Liver (tissue), 8 donors: ENCODE measurements at regions not wholly inside any gene's neighbourhood (a gene's known extent, or its start where the extent isn't known, plus 50 kb on each side); places are given as distances from the start of the nearest gene placed in this dataset.

Source experiments
- DNase-seq: peaks from one replicate; pipeline ENCODE4 v3.0.0-alpha.2; 2017; ENCODE audit warnings: low spot score
- H3K27ac ChIP-seq, 2 donors: one replicate each; pipeline ENCODE4 v1.7.0; 2013; ENCODE audit warnings: inconsistent platforms in 2 of 2, low read length in 2 of 2, control low read depth in 1 of 2, low read depth in 1 of 2, mild to moderate bottlenecking in 1 of 2
- H3K27me3 ChIP-seq, 4 donors: one replicate each; pipeline versions ENCODE4 v1.6.1 to v1.7.0; 2013; ENCODE audit warnings: low read length in 3 of 4, inconsistent platforms in 1 of 4, mild to moderate bottlenecking in 1 of 4, moderate library complexity in 1 of 4; ENCODE audit not compliant: control insufficient read depth in 4 of 4, insufficient read depth in 4 of 4
- H3K36me3 ChIP-seq, 4 donors: one replicate each; pipeline versions ENCODE4 v1.6.1 to v1.7.0; 2013; ENCODE audit warnings: low read length in 3 of 4, mild to moderate bottlenecking in 3 of 4, low read depth in 1 of 4, moderate library complexity in 1 of 4; ENCODE audit not compliant: control insufficient read depth in 4 of 4, insufficient read depth in 3 of 4
- H3K4me1 ChIP-seq, 4 donors: one replicate each; pipeline versions ENCODE4 v1.6.1 to v1.7.0; 2013; ENCODE audit warnings: low read length in 3 of 4, mild to moderate bottlenecking in 3 of 4, moderate library complexity in 1 of 4; ENCODE audit not compliant: control insufficient read depth in 4 of 4, insufficient read depth in 4 of 4
- H3K4me3 ChIP-seq, 3 donors: one replicate each; pipeline versions ENCODE4 v1.6.1 to v1.7.0; 2013; ENCODE audit warnings: low read length in 3 of 3, control low read depth in 1 of 3, low read depth in 1 of 3, mild to moderate bottlenecking in 1 of 3
- H3K9ac ChIP-seq, 2 donors: one replicate each; pipeline ENCODE4 v1.7.0; 2013; ENCODE audit warnings: low read length in 2 of 2, mild to moderate bottlenecking in 2 of 2, moderate library complexity in 2 of 2, control low read depth in 1 of 2, low read depth in 1 of 2
- H3K9me3 ChIP-seq, 4 donors: one replicate each; pipeline versions ENCODE4 v1.6.1 to v1.7.0; 2013; ENCODE audit warnings: low read length in 3 of 4; ENCODE audit not compliant: control insufficient read depth in 4 of 4
- EGR1 ChIP-seq, 2 donors: IDR thresholded peaks; 2 replicates each; pipeline ENCODE4 v1.6.1; 2016 to 2018; ENCODE audit warnings: antibody characterized with exemption in 2 of 2, low read depth in 2 of 2
- FOXA1 ChIP-seq: IDR thresholded peaks from 2 replicates; pipeline ENCODE4 v1.6.1; 2016; ENCODE audit warnings: antibody characterized with exemption
- FOXA2 ChIP-seq: IDR thresholded peaks from 2 replicates; pipeline ENCODE4 v1.6.1; 2016; ENCODE audit warnings: antibody characterized with exemption
- GABPA ChIP-seq, 2 donors: IDR thresholded peaks in 1 of 2; conservative IDR thresholded peaks in 1 of 2; 2 replicates each; pipeline ENCODE4 v1.6.1; 2016; ENCODE audit warnings: antibody characterized with exemption in 2 of 2, mild to moderate bottlenecking in 1 of 2, moderate library complexity in 1 of 2
- HNF4A ChIP-seq, 2 donors: conservative IDR thresholded peaks; 2 replicates each; pipeline ENCODE4 v1.6.1; 2016; ENCODE audit warnings: antibody characterized with exemption in 2 of 2, mild to moderate bottlenecking in 2 of 2
- HNF4G ChIP-seq: IDR thresholded peaks from 2 replicates; pipeline ENCODE4 v1.6.1; 2016; ENCODE audit warnings: antibody characterized with exemption
- JUND ChIP-seq, 2 donors: IDR thresholded peaks; 2 replicates each; pipeline ENCODE4 v1.6.1; 2016; ENCODE audit warnings: antibody characterized with exemption in 2 of 2
- NR2F2 ChIP-seq: IDR thresholded peaks from 2 replicates; pipeline ENCODE4 v1.6.1; 2016; ENCODE audit warnings: antibody characterized with exemption
- RAD21 ChIP-seq, 2 donors: IDR thresholded peaks; 2 replicates each; pipeline ENCODE4 v1.6.1; 2016; ENCODE audit warnings: antibody characterized with exemption in 2 of 2, mild to moderate bottlenecking in 2 of 2
- RXRA ChIP-seq, 2 donors: IDR thresholded peaks; 2 replicates each; pipeline ENCODE4 v1.6.1; 2017 to 2018; ENCODE audit warnings: antibody characterized with exemption in 2 of 2, mild to moderate bottlenecking in 1 of 2
- SP1 ChIP-seq: IDR thresholded peaks from 2 replicates; pipeline ENCODE4 v1.6.1; 2018; ENCODE audit warnings: antibody characterized with exemption, mild to moderate bottlenecking
- TAF1 ChIP-seq: conservative IDR thresholded peaks from 2 replicates; pipeline ENCODE4 v1.6.1; 2016; ENCODE audit warnings: antibody characterized with exemption, mild to moderate bottlenecking
- YY1 ChIP-seq: IDR thresholded peaks from 2 replicates; pipeline ENCODE4 v1.6.1; 2016; ENCODE audit warnings: antibody characterized with exemption, mild to moderate bottlenecking
- WGBS: extraction: QIAGEN DNeasy Blood & Tissue Kit; methylation state at CpG from one replicate; pipeline ENCODE4 v1.1.7; 2013; 5-methylcytosine and 5-hydroxymethylcytosine counted together
- TF ChIP-seq, protein P1 (sequence below): IDR thresholded peaks from 2 replicates; pipeline ENCODE4 v1.6.1; 2016; ENCODE audit warnings: antibody characterized with exemption
- TF ChIP-seq, protein P2 (sequence below): fragments of 150-350 bp; IDR thresholded peaks from 2 replicates; pipeline ENCODE4 v1.5.1; 2017; ENCODE audit warnings: improper control_type of control experiment, low read depth, low read length; ENCODE audit not compliant: missing input control
- TF ChIP-seq, protein P3 (sequence below): IDR thresholded peaks from 2 replicates; pipeline ENCODE4 v1.6.1; 2016; ENCODE audit warnings: antibody characterized with exemption
- TF ChIP-seq, protein P4 (sequence below): IDR thresholded peaks from 2 replicates; pipeline ENCODE4 v1.6.1; 2016; ENCODE audit warnings: antibody characterized with exemption
- TF ChIP-seq, protein P5 (sequence below): IDR thresholded peaks from 2 replicates; pipeline ENCODE4 v1.6.1; 2016; ENCODE audit warnings: antibody characterized with exemption, mild to moderate bottlenecking
- donor health status: healthy.
- donor health status: healthy.
- donor health status: healthy.
- donor health status: healthy.
- donor health status: healthy.

DNA sequence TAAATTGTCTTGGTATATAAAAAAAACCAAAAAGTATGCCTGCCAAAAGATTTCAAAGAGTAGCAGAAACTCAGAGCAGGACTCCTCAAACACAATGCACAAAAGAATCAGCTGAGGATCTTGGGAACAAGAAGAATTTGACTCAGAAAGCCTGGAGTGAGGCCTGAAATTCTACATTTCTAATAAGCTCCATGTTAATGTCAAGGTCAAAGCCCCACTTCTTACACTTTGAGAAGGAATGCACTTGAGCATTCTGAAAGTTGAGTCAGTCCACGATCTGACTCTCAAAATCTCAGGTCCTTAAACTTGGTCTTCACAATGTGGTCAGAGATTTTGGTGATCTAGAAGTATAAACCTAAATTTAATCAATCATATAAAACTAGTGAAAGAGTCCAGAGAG, 910.0 kb upstream of the GBE1 start:
- DNase-seq = no peak
- Histone ChIP-seq H3K27ac (no peak overlapping the region), H3K27me3 (no peaks in the 10 kb centered on the region), H3K4me1 (no peaks in the 10 kb centered on the region), H3K9ac (no peak overlapping the region), H3K9me3 (no peaks in the 10 kb centered on the region), H3K36me3 (no peaks in the 10 kb centered on the region), H3K4me3 (no peak overlapping the region)
- TF ChIP-seq, protein P1, sequence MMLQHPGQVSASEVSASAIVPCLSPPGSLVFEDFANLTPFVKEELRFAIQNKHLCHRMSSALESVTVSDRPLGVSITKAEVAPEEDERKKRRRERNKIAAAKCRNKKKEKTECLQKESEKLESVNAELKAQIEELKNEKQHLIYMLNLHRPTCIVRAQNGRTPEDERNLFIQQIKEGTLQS = no peak
- TF ChIP-seq FOXA2 (no peak), YY1 (no peak), HNF4A (conservative IDR thresholded peaks at IDR 0.05) (no peak), TAF1 (no peak), FOXA1 (no peak)
- TF ChIP-seq, protein P2, sequence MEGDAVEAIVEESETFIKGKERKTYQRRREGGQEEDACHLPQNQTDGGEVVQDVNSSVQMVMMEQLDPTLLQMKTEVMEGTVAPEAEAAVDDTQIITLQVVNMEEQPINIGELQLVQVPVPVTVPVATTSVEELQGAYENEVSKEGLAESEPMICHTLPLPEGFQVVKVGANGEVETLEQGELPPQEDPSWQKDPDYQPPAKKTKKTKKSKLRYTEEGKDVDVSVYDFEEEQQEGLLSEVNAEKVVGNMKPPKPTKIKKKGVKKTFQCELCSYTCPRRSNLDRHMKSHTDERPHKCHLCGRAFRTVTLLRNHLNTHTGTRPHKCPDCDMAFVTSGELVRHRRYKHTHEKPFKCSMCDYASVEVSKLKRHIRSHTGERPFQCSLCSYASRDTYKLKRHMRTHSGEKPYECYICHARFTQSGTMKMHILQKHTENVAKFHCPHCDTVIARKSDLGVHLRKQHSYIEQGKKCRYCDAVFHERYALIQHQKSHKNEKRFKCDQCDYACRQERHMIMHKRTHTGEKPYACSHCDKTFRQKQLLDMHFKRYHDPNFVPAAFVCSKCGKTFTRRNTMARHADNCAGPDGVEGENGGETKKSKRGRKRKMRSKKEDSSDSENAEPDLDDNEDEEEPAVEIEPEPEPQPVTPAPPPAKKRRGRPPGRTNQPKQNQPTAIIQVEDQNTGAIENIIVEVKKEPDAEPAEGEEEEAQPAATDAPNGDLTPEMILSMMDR = no peak
- TF ChIP-seq, protein P3, sequence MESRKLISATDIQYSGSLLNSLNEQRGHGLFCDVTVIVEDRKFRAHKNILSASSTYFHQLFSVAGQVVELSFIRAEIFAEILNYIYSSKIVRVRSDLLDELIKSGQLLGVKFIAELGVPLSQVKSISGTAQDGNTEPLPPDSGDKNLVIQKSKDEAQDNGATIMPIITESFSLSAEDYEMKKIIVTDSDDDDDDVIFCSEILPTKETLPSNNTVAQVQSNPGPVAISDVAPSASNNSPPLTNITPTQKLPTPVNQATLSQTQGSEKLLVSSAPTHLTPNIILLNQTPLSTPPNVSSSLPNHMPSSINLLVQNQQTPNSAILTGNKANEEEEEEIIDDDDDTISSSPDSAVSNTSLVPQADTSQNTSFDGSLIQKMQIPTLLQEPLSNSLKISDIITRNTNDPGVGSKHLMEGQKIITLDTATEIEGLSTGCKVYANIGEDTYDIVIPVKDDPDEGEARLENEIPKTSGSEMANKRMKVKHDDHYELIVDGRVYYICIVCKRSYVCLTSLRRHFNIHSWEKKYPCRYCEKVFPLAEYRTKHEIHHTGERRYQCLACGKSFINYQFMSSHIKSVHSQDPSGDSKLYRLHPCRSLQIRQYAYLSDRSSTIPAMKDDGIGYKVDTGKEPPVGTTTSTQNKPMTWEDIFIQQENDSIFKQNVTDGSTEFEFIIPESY = no peak
- TF ChIP-seq, protein P4, sequence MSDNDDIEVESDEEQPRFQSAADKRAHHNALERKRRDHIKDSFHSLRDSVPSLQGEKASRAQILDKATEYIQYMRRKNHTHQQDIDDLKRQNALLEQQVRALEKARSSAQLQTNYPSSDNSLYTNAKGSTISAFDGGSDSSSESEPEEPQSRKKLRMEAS = no peak
- 49% methylated on average over 1 of the region's 1 CpG for WGBS

DNA sequence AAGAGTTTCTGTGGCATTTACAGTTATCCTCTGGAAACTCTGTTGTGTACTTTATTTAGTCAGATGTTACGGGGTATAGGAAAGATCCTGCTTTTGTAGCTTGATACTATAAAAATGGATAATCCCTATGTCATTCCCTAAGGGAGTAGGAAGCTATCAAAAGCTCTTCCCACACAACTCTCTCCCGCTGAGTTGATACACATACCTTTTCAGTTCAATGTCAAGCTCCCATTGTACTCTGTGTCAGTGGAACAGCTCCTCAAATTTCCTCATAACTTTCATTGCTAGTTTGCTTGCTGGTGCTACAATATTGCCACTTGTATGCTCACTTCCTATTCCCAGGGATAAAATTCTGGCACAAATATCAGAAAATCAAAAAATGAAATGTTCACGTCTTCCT, 893.3 kb upstream of the GBE1 start:
- H3K4me1 ChIP-seq = no peaks in the 10 kb centered on the region

More for the DNA sequence above, 893.3 kb upstream of the GBE1 start:
- no peak overlapping the region for H3K27ac ChIP-seq
- WGBS = 79% methylated on average over 3 of the region's 3 CpGs
- H3K27me3 ChIP-seq = no peaks in the 10 kb centered on the region
- no peak overlapping the region for H3K9ac ChIP-seq
- no peaks in the 10 kb centered on the region for H3K36me3 ChIP-seq
- H3K9me3 ChIP-seq = no peaks in the 10 kb centered on the region
- no peak overlapping the region for H3K4me3 ChIP-seq
- DNase-seq = no peak
- TF ChIP-seq HNF4G = no peak
- no peak for TF ChIP-seq TAF1
- TF ChIP-seq, protein P3 = no peak
- TF ChIP-seq, protein P1 = no peak
- TF ChIP-seq GABPA (IDR thresholded peaks at IDR 0.05 in 1 of 2, conservative IDR thresholded peaks at IDR 0.05 in 1 of 2) = no peak
- TF ChIP-seq, protein P4 = no peak
- TF ChIP-seq JUND (IDR thresholded peaks at IDR 0.05) = no peak
- TF ChIP-seq, protein P2 = no peak
- no peak for TF ChIP-seq RXRA (IDR thresholded peaks at IDR 0.05)
- no peak for TF ChIP-seq YY1
- TF ChIP-seq FOXA1 = no peak
- no peak for TF ChIP-seq RAD21 (IDR thresholded peaks at IDR 0.05)
- TF ChIP-seq NR2F2 = no peak
- TF ChIP-seq, protein P5, sequence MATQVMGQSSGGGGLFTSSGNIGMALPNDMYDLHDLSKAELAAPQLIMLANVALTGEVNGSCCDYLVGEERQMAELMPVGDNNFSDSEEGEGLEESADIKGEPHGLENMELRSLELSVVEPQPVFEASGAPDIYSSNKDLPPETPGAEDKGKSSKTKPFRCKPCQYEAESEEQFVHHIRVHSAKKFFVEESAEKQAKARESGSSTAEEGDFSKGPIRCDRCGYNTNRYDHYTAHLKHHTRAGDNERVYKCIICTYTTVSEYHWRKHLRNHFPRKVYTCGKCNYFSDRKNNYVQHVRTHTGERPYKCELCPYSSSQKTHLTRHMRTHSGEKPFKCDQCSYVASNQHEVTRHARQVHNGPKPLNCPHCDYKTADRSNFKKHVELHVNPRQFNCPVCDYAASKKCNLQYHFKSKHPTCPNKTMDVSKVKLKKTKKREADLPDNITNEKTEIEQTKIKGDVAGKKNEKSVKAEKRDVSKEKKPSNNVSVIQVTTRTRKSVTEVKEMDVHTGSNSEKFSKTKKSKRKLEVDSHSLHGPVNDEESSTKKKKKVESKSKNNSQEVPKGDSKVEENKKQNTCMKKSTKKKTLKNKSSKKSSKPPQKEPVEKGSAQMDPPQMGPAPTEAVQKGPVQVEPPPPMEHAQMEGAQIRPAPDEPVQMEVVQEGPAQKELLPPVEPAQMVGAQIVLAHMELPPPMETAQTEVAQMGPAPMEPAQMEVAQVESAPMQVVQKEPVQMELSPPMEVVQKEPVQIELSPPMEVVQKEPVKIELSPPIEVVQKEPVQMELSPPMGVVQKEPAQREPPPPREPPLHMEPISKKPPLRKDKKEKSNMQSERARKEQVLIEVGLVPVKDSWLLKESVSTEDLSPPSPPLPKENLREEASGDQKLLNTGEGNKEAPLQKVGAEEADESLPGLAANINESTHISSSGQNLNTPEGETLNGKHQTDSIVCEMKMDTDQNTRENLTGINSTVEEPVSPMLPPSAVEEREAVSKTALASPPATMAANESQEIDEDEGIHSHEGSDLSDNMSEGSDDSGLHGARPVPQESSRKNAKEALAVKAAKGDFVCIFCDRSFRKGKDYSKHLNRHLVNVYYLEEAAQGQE = no peak
- TF ChIP-seq EGR1 (IDR thresholded peaks at IDR 0.05; ENCODE audit: low read depth in 2 of 2) = no peak
- TF ChIP-seq SP1 = no peak
